Heart right ventricle (tissue), 16 donors: ENCODE measurements at regions not wholly inside any gene's neighbourhood (a gene's known extent, or its start where the extent isn't known, plus 50 kb on each side); places are given as distances from the start of the nearest gene placed in this dataset.

Source experiments
- ATAC-seq, 8 donors: fragments of 200-7000 bp; cut with Tn5 transposase; one replicate each; pipeline ENCODE4 v1.9.1; 2020; ENCODE audit warnings: mild to moderate bottlenecking in 8 of 8, moderate library complexity in 8 of 8, moderate number of reproducible peaks in 1 of 8
- DNase-seq, 2 donors: peaks; one replicate each; pipeline ENCODE4 v3.0.0-alpha.2; 2020
- H3K27ac ChIP-seq, 10 donors: fragments of 200-600 bp; sonication (generic) in 2 of 10; one replicate each; pipeline versions ENCODE4 v1.5.0 to v1.8.0; 2020 to 2022; ENCODE audit warnings: mild to moderate bottlenecking in 3 of 10
- H3K27me3 ChIP-seq, 7 donors: fragments of 200-600 bp; one replicate each; pipeline ENCODE4 v1.8.0; 2021 to 2022; ENCODE audit warnings: mild to moderate bottlenecking in 2 of 7
- H3K36me3 ChIP-seq, 9 donors: fragments of 200-600 bp; sonication (generic) in 1 of 9; one replicate each; pipeline versions ENCODE4 v1.5.0 to v1.8.0; 2020 to 2022; ENCODE audit warnings: mild to moderate bottlenecking in 2 of 9
- H3K4me1 ChIP-seq, 9 donors: fragments of 200-600 bp; sonication (generic) in 1 of 9; one replicate each; pipeline versions ENCODE4 v1.5.0 to v1.8.0; 2020 to 2022; ENCODE audit warnings: mild to moderate bottlenecking in 4 of 9
- H3K4me3 ChIP-seq, 10 donors: fragments of 200-600 bp; sonication (generic) in 2 of 10; one replicate each; pipeline versions ENCODE4 v1.5.0 to v1.8.0; 2020 to 2022; ENCODE audit warnings: mild to moderate bottlenecking in 7 of 10, moderate library complexity in 2 of 10
- H3K9me3 ChIP-seq, 11 donors: fragments of 200-600 bp in 10 of 11; sonication (generic) in 2 of 11; one replicate each; pipeline versions ENCODE4 v1.5.0 to v1.8.0; 2013 to 2022; ENCODE audit warnings: mild to moderate bottlenecking in 2 of 11, control low read depth in 1 of 11, moderate library complexity in 1 of 11
- CTCF ChIP-seq, 9 donors: fragments of 200-600 bp; sonication (generic) in 2 of 9; IDR thresholded peaks; one replicate each; pipeline versions ENCODE4 v1.5.0 to v1.8.0; 2021 to 2022; ENCODE audit warnings: antibody characterized with exemption in 9 of 9, mild to moderate bottlenecking in 5 of 9, moderate library complexity in 1 of 9
- WGBS, 2 donors: extraction: QIAGEN DNeasy Blood & Tissue Kit; methylation state at CpG; one replicate each; pipeline ENCODE4 v1.1.7; 2013; ENCODE audit warnings: inconsistent platforms in 1 of 2; 5-methylcytosine and 5-hydroxymethylcytosine counted together
- intact Hi-C, 10 donors: fragments of 100-400 bp; cut with DNase I; formaldehyde crosslinking; loops; one replicate each; pipeline versions ENCODE4 v1.11.1 to v1.14.2; 2022
- donor health status: Arrhythmogenic right ventricular cardiomyopathy.
- donor health status: ischemic (EF 13 %, LVEDD 7.1; RV severe dilation, severe dysfunction).
- donor health status: healthy with polysubstance abuse.
- donor health status: DM: no; HTN: yes; CAD: no.
- donor health status: DM: no; HTN: no; CAD: no.
- donor health status: ischemic (EF 25% LVEDD 6.9; RV normal size, moderate dysfunction).
- donor health status: ischemic (EF 25% LVEDD 5.7; RV mildly dilated, moderate dysfunction).
- donor health status: healthy.
- donor health status: DM: yes; HTN: yes; CAD: no.
- donor health status: Ischemic cardiomyopathy.
- donor health status: ischemic (EF 35%, LVEDD 5.7; RV mildly dilated, moderate dysfunction).
- donor health status: nonischemic (EF 11% LVEDD 7.7; RV severe dilation, severe dysfunction).
- donor health status: DM: yes; HTN: yes; CAD: no.
- donor health status: PGD.
- donor health status: ischemic (EF 29% LVEDD 5.4; RV normal size, mild dysfunction).
- donor health status: nonischemic (EF 23%, LVEDD 6.1; RV moderate dilation, normal function).

GRCh38 chr2:106941372-106941993, 55.5 kb upstream of the ST6GAL2 start:
- Histone ChIP-seq H3K27ac (no peak overlapping the region), H3K4me3 (no peak overlapping the region), H3K27me3 (no peaks in the 10 kb centered on the region), H3K4me1 (no peaks in the 10 kb centered on the region), H3K36me3 (no peaks in the 10 kb centered on the region), H3K9me3 (peaks cover 0 to 11% (median 0%) of the 10 kb centered on the region in 11 donors)
- DNase-seq (no peak), ATAC-seq (no peak)
- no peak for TF ChIP-seq CTCF (IDR thresholded peaks at IDR 0.05)
- WGBS, 2 donors: 85 to 91% methylated on average over 18 of the region's 18 CpGs
- intact Hi-C loops: loop anchor here in 1 of 10 donors (5.0 kb wide), 1 partner anchor 821 kb away; no protein-coding TSS in a partner anchor

- no peak for ATAC-seq
- H3K36me3 ChIP-seq: no peaks in the 10 kb centered on the region
Measured at GRCh38 chr2:106943468-106944200, 57.7 kb upstream of the ST6GAL2 start.

GRCh38 chr2:106944215-106944614, 58.2 kb upstream of the ST6GAL2 start:
- ATAC-seq (no peak), DNase-seq (no peak)
- Histone ChIP-seq H3K4me3 (no peak overlapping the region), H3K27ac (no peak overlapping the region), H3K36me3 (no peaks in the 10 kb centered on the region), H3K9me3 (peaks cover 0 to 11% (median 0%) of the 10 kb centered on the region in 11 donors), H3K4me1 (no peaks in the 10 kb centered on the region), H3K27me3 (no peaks in the 10 kb centered on the region)
- WGBS, 2 donors: 74 to 81% methylated on average over 5 of the region's 5 CpGs
- TF ChIP-seq CTCF (IDR thresholded peaks at IDR 0.05): no peak
- intact Hi-C loops: loop anchor here in 1 of 10 donors (5.0 kb wide), 1 partner anchor 818 kb away; no protein-coding TSS in a partner anchor

More at GRCh38 chr2:106943468-106944200, 57.7 kb upstream of the ST6GAL2 start:
- Histone ChIP-seq H3K27ac (no peak overlapping the region), H3K4me1 (no peaks in the 10 kb centered on the region), H3K27me3 (no peaks in the 10 kb centered on the region), H3K9me3 (peaks cover 0 to 11% (median 0%) of the 10 kb centered on the region in 11 donors), H3K4me3 (no peak overlapping the region)
- no peak for TF ChIP-seq CTCF (IDR thresholded peaks at IDR 0.05)
- WGBS, 2 donors: 50 to 75% methylated on average over 3 of the region's 3 CpGs
- no peak for DNase-seq
- intact Hi-C loops: loop anchor here in 1 of 10 donors (5.0 kb wide), 1 partner anchor 819 kb away; no protein-coding TSS in a partner anchor

GRCh38 chr2:106948540-106948939, 62.6 kb upstream of the ST6GAL2 start:
- TF ChIP-seq CTCF (IDR thresholded peaks at IDR 0.05): no peak
- DNase-seq (no peak), ATAC-seq (no peak)
- intact Hi-C loops: no loop called here
- H3K4me3 ChIP-seq: no peak overlapping the region
- no peaks in the 10 kb centered on the region for H3K36me3 ChIP-seq
- no peaks in the 10 kb centered on the region for H3K27me3 ChIP-seq
- H3K9me3 ChIP-seq: peaks cover 0 to 16% (median 5%) of the 10 kb centered on the region in 11 donors
- H3K4me1 ChIP-seq: peaks cover 0 to 1% (median 0%) of the 10 kb centered on the region in 9 donors
- no peak overlapping the region for H3K27ac ChIP-seq
